ENCODE measurements at regions not wholly inside any gene's neighbourhood (a gene's known extent, or its start where the extent isn't known, plus 50 kb on each side); places are given as distances from the start of the nearest gene placed in this dataset.

- no peak for DNase-seq
Observed at GRCh38 chr6:98648211-98648914, 186.0 kb upstream of the POU3F2 start.

DNA sequence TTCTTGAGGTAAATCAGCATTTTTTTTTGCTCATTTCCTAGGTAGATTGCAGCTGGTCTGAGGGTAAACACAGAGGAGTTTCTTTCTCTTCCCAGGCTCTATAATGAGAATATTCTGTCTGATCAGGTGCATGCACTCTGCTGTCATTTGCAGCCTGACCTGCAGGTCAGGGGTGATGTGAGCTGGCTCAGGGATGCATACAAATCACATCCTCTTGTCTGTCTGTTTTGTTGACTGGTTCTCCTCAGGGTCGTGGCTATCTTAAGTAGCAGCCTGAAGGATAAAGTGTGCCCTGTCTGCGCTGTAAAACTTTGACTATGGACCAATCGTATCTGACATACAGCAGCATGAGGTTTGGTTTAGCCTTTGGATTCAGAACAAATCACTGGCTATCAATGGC lies 183.4 kb upstream of the POU3F2 start:
- no peak for DNase-seq

DNA sequence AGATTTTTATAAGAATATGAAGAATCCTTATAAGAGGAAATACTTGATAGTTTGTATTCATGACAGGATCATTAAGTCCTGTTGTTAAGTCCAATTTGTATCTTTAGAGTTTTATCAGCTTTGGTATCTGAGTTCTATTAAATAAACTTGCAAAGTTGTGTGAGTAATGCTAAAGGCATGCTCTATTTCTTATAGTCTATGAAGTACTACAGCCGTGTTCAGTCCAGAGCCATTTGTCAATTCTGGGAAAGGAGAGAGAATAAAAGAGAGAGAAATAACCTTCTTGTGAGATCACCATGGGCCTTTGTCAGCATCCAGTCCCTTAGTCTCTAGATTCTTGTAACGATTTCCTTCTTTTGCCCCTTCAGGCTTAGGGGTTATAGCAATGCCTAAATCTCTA lies 181.2 kb upstream of the POU3F2 start:
- no peak for DNase-seq

GRCh38 chr6:98657764-98658163 lies 176.6 kb upstream of the POU3F2 start:
- DNase-seq: peak; percentile 49 to 64

DNA sequence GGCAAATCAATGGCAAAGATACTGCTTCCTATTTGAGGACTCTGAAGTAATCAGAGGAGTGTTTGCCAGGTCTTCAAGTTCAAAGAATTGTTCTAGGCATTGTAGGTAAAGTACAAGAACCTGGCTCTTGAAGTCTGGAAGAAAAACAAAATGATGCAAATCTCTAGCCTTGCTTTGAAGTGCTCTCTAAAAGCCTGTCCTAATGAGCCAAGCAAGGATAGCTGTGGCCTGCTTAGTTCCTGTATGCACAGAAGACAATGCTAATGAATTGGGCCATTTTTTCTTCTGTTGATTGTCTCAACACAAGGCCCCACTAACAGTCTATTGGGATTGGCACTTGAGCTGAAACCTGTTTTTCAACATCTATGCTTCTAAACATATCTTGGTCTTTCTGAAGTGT lies 165.0 kb upstream of the POU3F2 start:
- no peak for DNase-seq

DNA sequence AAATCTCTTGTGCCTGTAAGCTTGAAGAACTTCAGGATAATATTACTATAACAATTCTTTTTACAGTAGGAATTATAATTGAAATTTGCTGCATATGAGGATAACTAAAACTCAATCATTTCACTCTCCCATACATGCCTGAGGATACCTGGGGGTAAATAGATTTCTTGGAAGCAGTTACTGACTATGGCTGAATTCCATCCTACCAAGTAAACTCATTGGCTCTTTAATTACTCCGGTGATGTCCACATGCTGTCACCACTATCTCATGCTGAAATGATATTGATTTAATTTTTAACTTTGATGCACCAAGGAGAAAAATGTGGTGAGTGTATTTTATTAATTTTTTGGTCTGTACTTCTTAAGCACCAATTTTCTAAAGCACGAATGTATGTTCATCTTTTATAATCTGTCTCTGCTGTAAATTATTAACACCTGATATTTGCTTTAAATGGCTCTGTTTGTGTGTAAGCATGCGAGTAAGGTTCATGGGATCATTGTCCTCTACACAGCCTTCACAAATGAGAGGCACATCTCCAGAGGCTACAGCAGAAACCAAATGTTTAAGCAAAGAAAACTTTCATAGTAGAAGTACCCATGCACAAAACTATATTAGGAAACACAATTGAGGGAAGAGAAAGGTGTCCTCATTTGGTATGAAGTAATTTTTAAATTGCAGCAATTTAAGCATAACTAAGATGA lies 164.2 kb upstream of the POU3F2 start:
- no peak for DNase-seq

DNA sequence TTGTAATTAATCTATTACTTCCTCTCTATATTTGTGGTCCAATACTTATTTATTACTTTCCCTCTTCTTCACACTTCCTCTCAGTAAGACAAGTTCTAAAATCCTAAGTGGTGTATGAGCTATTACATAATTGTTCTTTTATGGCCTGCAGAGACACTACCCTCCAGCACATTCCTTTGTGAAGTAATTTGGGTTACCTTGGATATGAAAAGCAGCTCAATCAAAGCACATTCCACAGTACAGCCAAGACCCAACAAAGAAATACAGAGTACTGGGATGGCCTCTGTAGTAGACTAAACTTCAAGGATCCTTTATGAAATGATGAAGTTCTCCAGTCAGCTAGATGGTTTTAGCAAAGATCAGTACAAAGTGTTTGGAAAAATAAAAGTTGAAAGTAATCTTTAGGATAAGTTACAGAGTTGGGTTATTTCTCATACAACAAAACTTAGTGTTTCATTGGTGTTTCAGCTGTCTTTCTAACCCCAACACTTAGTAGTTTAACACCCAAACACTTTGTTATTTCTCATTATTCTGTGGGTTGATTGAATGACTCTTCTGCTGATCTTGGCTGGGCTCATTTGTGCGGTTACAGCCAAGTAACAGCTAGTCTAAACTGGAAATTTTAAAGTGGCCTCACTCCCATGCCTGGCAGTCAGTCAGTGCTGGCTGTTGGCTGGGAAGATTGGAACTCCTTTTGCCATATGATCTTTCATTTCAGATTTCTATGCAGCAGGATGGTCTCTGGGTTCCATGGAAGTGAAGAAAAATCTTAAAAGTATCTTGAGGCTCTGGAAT lies 161.5 kb upstream of the POU3F2 start:
- DNase-seq: no peak

GRCh38 chr6:98678481-98678880 lies 155.9 kb upstream of the POU3F2 start:
- DNase-seq: no peak

GRCh38 chr6:98686008-98686601 lies 148.3 kb upstream of the POU3F2 start:
- DNase-seq: no peak

DNA sequence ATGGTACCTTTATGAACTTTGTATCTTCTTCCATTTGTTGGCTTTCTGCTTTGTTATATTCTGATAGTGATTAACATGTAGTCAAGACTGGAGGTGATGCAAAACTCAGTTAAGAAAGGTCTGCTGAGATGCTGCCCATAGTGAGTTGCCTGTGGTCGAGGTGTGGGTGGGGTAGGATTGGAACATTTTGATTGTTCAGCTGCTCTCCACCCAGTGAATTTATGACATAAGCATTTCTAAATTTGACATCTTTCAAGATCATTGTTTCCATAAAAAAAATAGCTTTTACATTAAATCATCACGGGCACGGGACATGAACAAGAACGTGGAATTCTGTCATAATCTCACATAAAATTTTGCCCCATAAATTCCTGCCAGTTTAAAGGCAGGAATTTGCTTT lies 146.6 kb upstream of the POU3F2 start:
- no peak for DNase-seq

DNA sequence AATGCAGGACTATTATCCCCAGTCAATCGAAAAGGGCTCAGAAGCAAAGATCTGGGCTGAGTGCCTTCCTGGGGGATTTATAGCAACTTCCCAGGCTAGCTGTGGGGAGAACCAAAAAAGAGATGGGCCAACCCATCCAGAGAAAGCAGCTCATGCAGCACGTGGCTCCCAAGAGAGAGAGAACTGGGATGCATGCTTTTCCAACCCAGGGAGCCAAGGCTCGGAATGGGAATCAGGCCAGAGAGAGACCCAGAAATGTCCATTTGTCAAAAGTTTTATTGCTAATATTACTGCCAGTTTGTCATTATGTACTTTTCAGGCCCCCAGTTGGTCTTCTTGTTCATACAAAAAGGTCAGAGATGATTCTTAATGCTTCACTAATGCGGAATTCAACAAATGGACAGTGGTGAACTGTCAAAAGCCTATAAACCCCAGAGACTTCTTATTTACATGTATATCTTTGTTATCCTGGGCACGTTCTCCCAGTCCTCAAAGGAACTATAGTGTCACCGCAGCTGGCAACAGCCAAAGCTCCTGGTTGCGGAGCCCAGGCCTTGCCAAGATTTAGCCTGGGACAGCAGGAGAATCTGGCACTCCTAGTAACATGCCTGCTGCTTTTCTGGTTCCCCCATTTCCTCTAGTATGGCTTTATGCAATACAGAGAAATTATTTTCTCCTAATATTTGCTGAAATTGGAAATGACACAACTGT lies 139.1 kb upstream of the POU3F2 start:
- no peak for DNase-seq

DNA sequence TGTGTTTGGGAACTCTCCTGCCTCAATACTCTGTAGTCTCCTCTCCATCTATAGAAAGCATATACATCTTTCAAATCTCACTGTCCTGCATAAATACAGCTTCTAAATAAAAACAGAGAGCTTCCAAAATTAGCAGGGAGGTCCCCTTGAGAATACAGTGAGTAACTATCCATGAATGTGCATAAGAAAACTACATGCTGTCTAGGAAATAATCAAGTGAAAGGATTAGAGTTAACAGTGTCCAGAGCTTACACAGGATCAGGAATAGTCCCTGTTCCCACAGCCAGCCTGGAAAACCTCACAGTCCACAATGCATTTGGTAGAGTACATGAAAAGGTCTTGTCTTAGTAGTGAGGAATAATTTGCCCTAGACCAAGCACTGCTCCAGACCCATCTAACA lies 123.0 kb upstream of the POU3F2 start:
- DNase-seq: no peak

- no peak for DNase-seq
Observed at GRCh38 chr6:98716341-98716740, 118.0 kb upstream of the POU3F2 start.

GRCh38 chr6:98717322-98717877 lies 117.0 kb upstream of the POU3F2 start:
- DNase-seq: no peak

- no peak for DNase-seq
Observed at GRCh38 chr6:98717988-98718387, 116.4 kb upstream of the POU3F2 start.

DNA sequence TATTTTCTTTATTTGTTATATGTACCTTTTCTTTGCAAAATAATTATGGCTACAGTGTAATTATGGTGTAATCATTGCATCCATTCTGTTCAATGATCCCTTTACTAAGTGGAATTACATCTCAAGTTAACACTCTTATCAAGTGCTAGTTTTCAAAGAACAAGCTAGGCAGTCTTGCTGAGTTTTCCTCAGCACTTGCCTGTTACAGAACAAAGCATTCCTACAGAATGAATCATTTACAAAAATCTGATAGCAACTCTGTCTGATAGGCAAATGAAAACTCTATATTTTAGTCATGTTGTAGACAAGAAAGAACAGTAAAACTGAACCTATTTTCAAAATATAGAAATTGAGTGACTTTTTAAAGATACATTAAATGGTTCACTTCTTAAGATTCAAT lies 109.8 kb upstream of the POU3F2 start:
- no peak for DNase-seq

DNA sequence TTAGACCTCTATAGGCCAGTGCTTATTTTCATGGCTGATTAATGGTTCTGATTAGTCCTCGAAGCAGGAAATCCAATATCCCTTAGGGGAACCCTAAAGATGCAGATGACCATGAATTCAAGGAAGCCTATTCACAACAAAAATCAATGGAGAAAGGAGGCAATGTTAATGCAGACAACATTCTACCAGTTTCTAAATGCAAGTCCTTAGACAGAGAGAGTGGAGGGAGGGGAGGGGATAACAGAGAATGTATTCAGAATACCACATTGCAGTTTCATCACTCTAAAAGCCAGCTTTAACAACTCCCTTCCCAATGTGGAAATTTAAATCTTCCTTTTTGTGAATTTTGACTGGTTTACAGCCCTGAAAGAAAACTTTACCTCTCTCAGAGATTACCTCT lies 87.1 kb upstream of the POU3F2 start:
- no peak for DNase-seq

DNA sequence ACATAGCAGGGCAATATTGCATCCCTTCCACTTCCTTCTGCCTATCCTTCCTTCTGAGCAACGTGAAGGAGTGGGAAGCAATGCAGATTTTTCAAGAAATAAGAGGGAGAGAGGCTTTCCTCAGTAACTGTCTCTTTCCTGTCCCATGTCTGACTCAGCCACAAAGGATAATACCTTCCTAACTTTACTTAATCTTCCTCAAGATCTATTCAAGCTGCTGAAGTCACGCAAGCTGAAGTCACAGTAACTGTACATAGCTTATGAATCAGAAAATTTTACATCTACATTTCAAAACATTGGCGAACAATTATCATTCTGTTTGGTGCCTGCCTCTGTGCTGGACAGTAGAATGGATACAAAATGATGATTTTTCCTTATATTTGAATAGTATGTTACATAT lies 86.4 kb upstream of the POU3F2 start:
- DNase-seq: no peak

DNA sequence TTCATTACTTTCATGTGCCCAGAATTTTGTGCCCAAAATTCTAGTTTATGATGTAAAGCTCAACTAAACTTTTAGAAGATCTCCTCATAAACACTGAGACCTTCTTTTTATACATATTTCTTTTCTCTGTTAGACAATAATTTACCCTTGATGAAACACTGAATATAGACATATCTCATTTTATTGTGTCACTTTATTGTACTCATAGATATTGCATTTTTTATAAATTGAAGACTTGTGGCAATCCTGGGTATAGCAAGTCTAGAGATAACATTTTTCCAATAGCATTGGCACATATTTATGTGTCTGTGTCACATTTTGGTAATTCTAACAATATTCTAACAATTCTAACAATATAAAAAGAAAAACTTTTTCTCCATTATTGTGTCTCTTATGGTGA lies 74.9 kb upstream of the POU3F2 start:
- no peak for DNase-seq

- no peak for DNase-seq
Observed at GRCh38 chr6:98764373-98764911, 69.9 kb upstream of the POU3F2 start.

DNA sequence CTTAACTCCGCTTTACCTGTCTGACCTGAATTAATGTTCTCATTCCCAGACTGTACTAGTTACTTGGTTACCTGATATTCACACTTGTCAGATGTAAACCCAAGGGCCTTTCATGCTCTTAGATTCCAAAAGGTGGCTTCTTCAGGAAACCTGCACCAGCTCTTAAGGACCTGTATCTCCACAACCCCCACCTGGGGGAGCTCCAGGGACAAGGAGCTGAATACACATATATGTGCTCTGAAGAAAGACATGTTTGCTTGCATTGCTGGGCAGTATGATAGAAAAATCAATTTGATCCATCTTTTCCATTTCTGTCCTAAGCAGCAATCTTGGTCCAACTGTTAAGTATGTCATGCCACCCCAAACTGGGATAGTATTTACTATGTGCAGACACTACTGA lies 64.8 kb upstream of the POU3F2 start:
- no peak for DNase-seq

GRCh38 chr6:98775205-98775604 lies 59.2 kb upstream of the POU3F2 start:
- no peak for DNase-seq
